ENCODE measurements at regions not wholly inside any gene's neighbourhood (a gene's known extent, or its start where the extent isn't known, plus 50 kb on each side); places are given as distances from the start of the nearest gene placed in this dataset.

- TF ChIP-seq TCF4 (CRISPR knock-in tag; IDR thresholded peaks at IDR 0.05; ENCODE audit: borderline replicate concordance) = no peak
- TF ChIP-seq ZFP3 (CRISPR knock-in tag; IDR thresholded peaks at IDR 0.05) = no peak
- TF ChIP-seq, protein P1, sequence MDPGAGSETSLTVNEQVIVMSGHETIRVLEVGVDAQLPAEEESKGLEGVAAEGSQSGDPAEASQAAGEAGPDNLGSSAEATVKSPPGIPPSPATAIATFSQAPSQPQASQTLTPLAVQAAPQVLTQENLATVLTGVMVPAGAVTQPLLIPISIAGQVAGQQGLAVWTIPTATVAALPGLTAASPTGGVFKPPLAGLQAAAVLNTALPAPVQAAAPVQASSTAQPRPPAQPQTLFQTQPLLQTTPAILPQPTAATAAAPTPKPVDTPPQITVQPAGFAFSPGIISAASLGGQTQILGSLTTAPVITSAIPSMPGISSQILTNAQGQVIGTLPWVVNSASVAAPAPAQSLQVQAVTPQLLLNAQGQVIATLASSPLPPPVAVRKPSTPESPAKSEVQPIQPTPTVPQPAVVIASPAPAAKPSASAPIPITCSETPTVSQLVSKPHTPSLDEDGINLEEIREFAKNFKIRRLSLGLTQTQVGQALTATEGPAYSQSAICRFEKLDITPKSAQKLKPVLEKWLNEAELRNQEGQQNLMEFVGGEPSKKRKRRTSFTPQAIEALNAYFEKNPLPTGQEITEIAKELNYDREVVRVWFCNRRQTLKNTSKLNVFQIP (CRISPR knock-in tag; IDR thresholded peaks at IDR 0.05; ENCODE audit: borderline replicate concordance, low read depth) = no peak
- no peak for TF ChIP-seq CSRNP3 (CRISPR knock-in tag; IDR thresholded peaks at IDR 0.05)
- TF ChIP-seq ZFP30 (CRISPR knock-in tag; IDR thresholded peaks at IDR 0.05) = no peak
- no peak for TF ChIP-seq CSDC2 (CRISPR knock-in tag; IDR thresholded peaks at IDR 0.05)
- no peak for TF ChIP-seq PPARA (CRISPR knock-in tag; IDR thresholded peaks at IDR 0.05; ENCODE audit: borderline replicate concordance)
- no peak for TF ChIP-seq PATZ1 (CRISPR knock-in tag; IDR thresholded peaks at IDR 0.05; ENCODE audit: borderline replicate concordance)
- no peak for TF ChIP-seq ESRRG (CRISPR knock-in tag; IDR thresholded peaks at IDR 0.05)
These were observed 201.9 kb downstream of the ZNF608 start for GRCh38 chr5:124544366-124545055.
